Peyer's patch (tissue), 4 donors: ENCODE measurements at regions not wholly inside any gene's neighbourhood (a gene's known extent, or its start where the extent isn't known, plus 50 kb on each side); places are given as distances from the start of the nearest gene placed in this dataset.

Experiments used
- CTCF ChIP-seq, 6 experiments: fragments of 450-650 bp in 4 of 6; fragments of 200-600 bp in 2 of 6; sonication (generic) in 1 of 6; IDR thresholded peaks; one replicate each; pipeline ENCODE4 v1.5.1; 2017 to 2019; ENCODE audit warnings: antibody characterized with exemption in 6 of 6, mild to moderate bottlenecking in 3 of 6, moderate library complexity in 1 of 6
- POLR2A ChIP-seq, 2 donors: fragments of 450-650 bp; IDR thresholded peaks; one replicate each; pipeline ENCODE4 v1.5.1; 2017; ENCODE audit warnings: antibody characterized with exemption in 2 of 2, mild to moderate bottlenecking in 2 of 2, moderate library complexity in 2 of 2

- no peak for TF ChIP-seq CTCF (IDR thresholded peaks at IDR 0.05)
- no peak for TF ChIP-seq POLR2A (IDR thresholded peaks at IDR 0.05)
Observed at GRCh38 chr4:18847249-18847890, 825.8 kb upstream of the LCORL start.
